ENCODE measurements at regions not wholly inside any gene's neighbourhood (a gene's known extent, or its start where the extent isn't known, plus 50 kb on each side); places are given as distances from the start of the nearest gene placed in this dataset.
"Not testable (repeated sequence)": the region's sequence is repeated elsewhere in the genome, so short reads cannot be mapped to it uniquely, and the experiment has no call there.

- not testable (repeated sequence) for FAIRE-seq
Measured at GRCh38 chr4:3964572-3965278, 198.5 kb downstream of the ADRA2C start.

GRCh38 chr4:3967204-3967603, 201.0 kb downstream of the ADRA2C start:
- not testable (repeated sequence) for FAIRE-seq

GRCh38 chr4:3972626-3973025, 206.4 kb downstream of the ADRA2C start:
- FAIRE-seq: not testable (repeated sequence)

GRCh38 chr4:3973581-3974200, 207.5 kb downstream of the ADRA2C start:
- FAIRE-seq: not testable (repeated sequence)

- FAIRE-seq: not testable (repeated sequence)
Measured at GRCh38 chr4:3983518-3984125, 217.4 kb downstream of the ADRA2C start.

- FAIRE-seq: not testable (repeated sequence)
Measured at GRCh38 chr4:3984796-3985195, 218.6 kb downstream of the ADRA2C start.

- FAIRE-seq: not testable (repeated sequence)
Measured at GRCh38 chr4:3986412-3986811, 220.2 kb downstream of the ADRA2C start.

- FAIRE-seq: not testable (repeated sequence)
Measured at GRCh38 chr4:3997386-3997785, 229.3 kb downstream of the OTOP1 start.

GRCh38 chr4:4004036-4004435, 222.7 kb downstream of the OTOP1 start:
- not testable (repeated sequence) for FAIRE-seq

GRCh38 chr4:4004702-4005101, 222.0 kb downstream of the OTOP1 start:
- FAIRE-seq: not testable (repeated sequence)

- FAIRE-seq: not testable (repeated sequence)
Measured at GRCh38 chr4:4006356-4006755, 220.4 kb downstream of the OTOP1 start.

- not testable (repeated sequence) for FAIRE-seq
Measured at GRCh38 chr4:4019071-4019470, 207.7 kb downstream of the OTOP1 start.

GRCh38 chr4:4021161-4021560, 205.6 kb downstream of the OTOP1 start:
- FAIRE-seq: not testable (repeated sequence)

- FAIRE-seq: not testable (repeated sequence)
Measured at GRCh38 chr4:4026708-4027107, 200.0 kb downstream of the OTOP1 start.

GRCh38 chr4:4028752-4029151, 198.0 kb downstream of the OTOP1 start:
- FAIRE-seq: not testable (repeated sequence)

GRCh38 chr4:4030509-4030908, 196.2 kb downstream of the OTOP1 start:
- not testable (repeated sequence) for FAIRE-seq

- FAIRE-seq: not testable (repeated sequence)
Measured at GRCh38 chr4:4031446-4032135, 195.1 kb downstream of the OTOP1 start.

GRCh38 chr4:4032364-4032763, 194.4 kb downstream of the OTOP1 start:
- not testable (repeated sequence) for FAIRE-seq

GRCh38 chr4:4032801-4033605, 193.7 kb downstream of the OTOP1 start:
- not testable (repeated sequence) for FAIRE-seq

GRCh38 chr4:4037399-4038138, 189.2 kb downstream of the OTOP1 start:
- not testable (repeated sequence) for FAIRE-seq

GRCh38 chr4:4045823-4046222, 180.9 kb downstream of the OTOP1 start:
- not testable (repeated sequence) for FAIRE-seq
